IMR-90 (cell line): ENCODE measurements at regions not wholly inside any gene's neighbourhood (a gene's known extent, or its start where the extent isn't known, plus 50 kb on each side); places are given as distances from the start of the nearest gene placed in this dataset.

Experiments
- ATAC-seq: fragments of 200-7000 bp; cut with Tn5 transposase; 2 replicates; pipeline ENCODE4 v1.9.1; 2020; ENCODE audit warnings: low read depth, mild to moderate bottlenecking, moderate library complexity
- BruUV-seq: library from RNA; stranded (reverse); fragments of 400-500 nt; replicated peaks from 2 replicates; lab custom pipeline; 2021; lab: Mats Ljungman, UMichigan
- CTCF ChIA-PET: fragments of 300-600 bp; formaldehyde crosslinking; extraction: SDS; loops from one replicate; lab custom pipeline; 2021; ENCODE audit warnings: antibody characterized with exemption; lab: Yijun Ruan, JAX
- POLR2A ChIA-PET: fragments of 300-600 bp; sonication (Branson Sonifier 250); formaldehyde crosslinking; loops from one replicate; lab custom pipeline; 2022; ENCODE audit warnings: antibody characterized with exemption; ENCODE audit not compliant: unreplicated experiment; lab: Charles Lee
- DNase-seq: peaks from one replicate; pipeline ENCODE4 v3.0.0; 2013
- H2AFZ ChIP-seq: replicated peaks from 2 replicates; pipeline ENCODE3; 2013; ENCODE audit warnings: low read length, mild to moderate bottlenecking; ENCODE audit not compliant: poor library complexity
- H2AK5ac ChIP-seq: 2 replicates; pipeline ENCODE4 v1.6.1; 2013; ENCODE audit warnings: low read depth, low read length, inconsistent platforms
- H2AK9ac ChIP-seq: replicated peaks from 2 replicates; pipeline ENCODE3; 2013; ENCODE audit warnings: mild to moderate bottlenecking, low read depth, low read length, moderate library complexity; ENCODE audit not compliant: poor library complexity
- H2BK120ac ChIP-seq: 2 replicates; pipeline ENCODE4 v1.6.1; 2013; ENCODE audit warnings: low read depth, low read length, inconsistent platforms
- H2BK15ac ChIP-seq: 3 replicates; pipeline ENCODE4 v1.6.1; 2013; ENCODE audit warnings: low read depth, low read length, inconsistent platforms
- H2BK20ac ChIP-seq: 2 replicates; pipeline ENCODE4 v1.6.1; 2013; ENCODE audit warnings: low read depth, mild to moderate bottlenecking, inconsistent platforms, low read length, moderate library complexity
- H2BK5ac ChIP-seq: 2 replicates; pipeline ENCODE4 v1.6.1; 2013; ENCODE audit warnings: mild to moderate bottlenecking, low read depth, low read length, inconsistent platforms; ENCODE audit not compliant: poor library complexity, severe bottlenecking
- H3K14ac ChIP-seq: replicated peaks from 2 replicates; pipeline ENCODE4 v1.6.1; 2013; ENCODE audit warnings: low read depth, low read length, inconsistent platforms
- H3K18ac ChIP-seq: 2 replicates; pipeline ENCODE4 v1.6.1; 2013; ENCODE audit warnings: low read depth, low read length, control low read depth
- H3K23ac ChIP-seq: 2 replicates; pipeline ENCODE4 v1.6.1; 2013; ENCODE audit warnings: low read depth, low read length, inconsistent platforms
- H3K27ac ChIP-seq: 2 replicates; pipeline ENCODE4 v1.5.1; 2013; ENCODE audit warnings: mild to moderate bottlenecking, control low read depth, low read length; ENCODE audit not compliant: insufficient read depth
- H3K27me3 ChIP-seq: 2 replicates; pipeline ENCODE4 v1.6.1; 2013; ENCODE audit warnings: low read length; ENCODE audit not compliant: control insufficient read depth, insufficient read depth
- H3K36me3 ChIP-seq: 2 replicates; pipeline ENCODE4 v1.6.1; 2013; ENCODE audit warnings: low read length, mixed read lengths; ENCODE audit not compliant: control insufficient read depth, insufficient read depth
- H3K4ac ChIP-seq: 2 replicates; pipeline ENCODE4 v1.6.1; 2013; ENCODE audit warnings: low read depth, low read length, inconsistent platforms
- H3K4me1 ChIP-seq: 2 replicates; pipeline ENCODE4 v1.6.1; 2013; ENCODE audit warnings: low read length, mixed read lengths; ENCODE audit not compliant: control insufficient read depth, insufficient read depth
- H3K4me2 ChIP-seq: 2 replicates; pipeline ENCODE4 v1.6.1; 2013; ENCODE audit warnings: low read depth, mild to moderate bottlenecking, control low read depth, low read length, moderate library complexity
- H3K4me3 ChIP-seq: 2 replicates; pipeline ENCODE4 v1.5.1; 2013; ENCODE audit warnings: low read depth, mild to moderate bottlenecking, control low read depth, low read length, moderate library complexity; ENCODE audit not compliant: insufficient read depth
- H3K56ac ChIP-seq: 2 replicates; pipeline ENCODE4 v1.6.1; 2013; ENCODE audit warnings: low read length, inconsistent platforms; ENCODE audit not compliant: insufficient read depth; ENCODE audit errors: extremely low read depth
- H3K79me1 ChIP-seq, 2 experiments: 2 replicates each; pipeline ENCODE4 v1.6.1; 2013; ENCODE audit warnings: low read length in 2 of 2, inconsistent platforms in 1 of 2, low read depth in 1 of 2
- H3K9ac ChIP-seq: 2 replicates; pipeline ENCODE4 v1.6.1; 2013; ENCODE audit warnings: low read depth, low read length, control low read depth
- H3K9me1 ChIP-seq: 2 replicates; pipeline ENCODE4 v1.6.1; 2013; ENCODE audit warnings: low read length, inconsistent platforms; ENCODE audit not compliant: insufficient read depth
- H3K9me3 ChIP-seq: 2 replicates; pipeline ENCODE4 v1.6.1; 2013; ENCODE audit warnings: low read length; ENCODE audit not compliant: control insufficient read depth, insufficient read depth
- H4K20me1 ChIP-seq: 2 replicates; pipeline ENCODE4 v1.6.1; 2013; ENCODE audit warnings: low read length, inconsistent platforms; ENCODE audit not compliant: insufficient read depth
- H4K5ac ChIP-seq: 2 replicates; pipeline ENCODE4 v1.6.1; 2013; ENCODE audit warnings: mild to moderate bottlenecking, low read depth, low read length, control low read depth
- H4K8ac ChIP-seq, 2 experiments: 2 replicates each; pipeline ENCODE4 v1.6.1; 2013; ENCODE audit warnings: low read depth in 2 of 2, low read length in 2 of 2, control low read depth in 1 of 2, inconsistent platforms in 1 of 2
- H4K91ac ChIP-seq: 2 replicates; pipeline ENCODE4 v1.6.1; 2013; ENCODE audit warnings: low read depth, low read length, inconsistent platforms; ENCODE audit not compliant: insufficient read depth
- BHLHE40 ChIP-seq: fragments of 150-350 bp; IDR thresholded peaks from 2 replicates; pipeline ENCODE4 v1.6.1; 2016; ENCODE audit warnings: mild to moderate bottlenecking, low read depth, low read length
- CHD1 ChIP-seq: IDR thresholded peaks from 2 replicates; pipeline ENCODE4 v1.6.1; 2012; ENCODE audit warnings: low read depth, low read length, improper control_type of control experiment
- FOS ChIP-seq: fragments of 150-350 bp; IDR thresholded peaks from 2 replicates; pipeline ENCODE4 v1.6.1; 2016; ENCODE audit warnings: low read depth, low read length
- MAZ ChIP-seq: IDR thresholded peaks from 2 replicates; pipeline ENCODE4 v1.6.1; 2012; ENCODE audit warnings: low read depth, mild to moderate bottlenecking, low read length, improper control_type of control experiment, moderate library complexity, borderline replicate concordance
- POLR2A ChIP-seq: IDR thresholded peaks from 2 replicates; pipeline ENCODE4 v1.6.1; 2012; ENCODE audit warnings: mild to moderate bottlenecking, low read depth, low read length
- WGBS, 2 experiments: methylation state at CpG; one replicate each; pipeline versions ENCODE4 v1.1.5 to v1.1.7; 2013; ENCODE audit warnings: missing lambda C conversion rate in 2 of 2; ENCODE audit not compliant: insufficient read length in 1 of 2; ENCODE audit errors: extremely low coverage in 2 of 2; 5-methylcytosine and 5-hydroxymethylcytosine counted together
- dilution Hi-C: fragments of 300-500 bp; cut with HindIII; formaldehyde crosslinking; loops from one replicate; pipeline ENCODE4 v1.14.3; 2018; ENCODE audit warnings: low sequenced_read_pairs; ENCODE audit not compliant: unreplicated experiment
- in situ Hi-C: fragments of 300-500 bp; cut with MboI; formaldehyde crosslinking; loops from 3 replicates; pipeline ENCODE4 v1.14.3; 2019; ENCODE audit warnings: low sequenced_read_pairs, inconsistent platforms, mixed read lengths
- intact Hi-C: fragments of 100-400 bp; cut with micrococcal nuclease; formaldehyde crosslinking; loops from 2 replicates; pipeline ENCODE4 v1.10.0; 2022

- no peak overlapping the region for H4K91ac ChIP-seq
- no peak overlapping the region for H3K18ac ChIP-seq
- whole genome bisulfite sequencing, 2 experiments: 80% methylated on average over 2 of the region's 6 CpGs; no CpG with 5 or more reads in 1 of the 2 experiments
- POLR2A ChIA-PET: no interaction called here
- DNase-seq (no peak), ATAC-seq (no peak)
- H3K27ac ChIP-seq: no peak overlapping the region
- no peak for TF ChIP-seq FOS
- no peak for TF ChIP-seq BHLHE40
- TF ChIP-seq POLR2A: no peak
- no peak for TF ChIP-seq MAZ
- no peak for TF ChIP-seq CHD1
- dilution Hi-C loops (no loop called here), intact Hi-C loops (no loop called here), in situ Hi-C loops (no loop called here)
- H2AK9ac ChIP-seq: no peak overlapping the region
- CTCF ChIA-PET: interaction anchor here (0.6 kb wide), 1 partner anchor 87 kb away, joined by 4 read pairs; no protein-coding TSS in a partner anchor
- H3K4me3 ChIP-seq: no peak overlapping the region
- H3K9ac ChIP-seq: no peak overlapping the region
- no peak overlapping the region for H2BK120ac ChIP-seq
- no peak overlapping the region for H4K5ac ChIP-seq
- BruUV-seq: no TSS peak
- H3K9me1 ChIP-seq: no peaks in the 10 kb centered on the region
- no peaks in the 10 kb centered on the region for H3K27me3 ChIP-seq
- H3K9me3 ChIP-seq: peaks cover 16% of the 10 kb centered on the region
- no peaks in the 10 kb centered on the region for H3K4me1 ChIP-seq
- H2AK5ac ChIP-seq: no peak overlapping the region
- no peak overlapping the region for H3K4me2 ChIP-seq
- H3K14ac ChIP-seq: no peak overlapping the region
- H3K4ac ChIP-seq: no peak overlapping the region
- no peak overlapping the region for H2BK20ac ChIP-seq
- no peak overlapping the region for H3K23ac ChIP-seq
- no peaks in the 10 kb centered on the region for H3K36me3 ChIP-seq
- H3K79me1 ChIP-seq: no peaks in the 10 kb centered on the region
- H4K20me1 ChIP-seq: no peaks in the 10 kb centered on the region
- H2AFZ ChIP-seq: no peak overlapping the region
- H4K8ac ChIP-seq: no peak overlapping the region
- H2BK5ac ChIP-seq: no peak overlapping the region
- H2BK15ac ChIP-seq: no peak overlapping the region
- no peak overlapping the region for H3K56ac ChIP-seq
Measured at GRCh38 chr9:134987376-134987775, 69.7 kb upstream of the FCN1 start.
